ENCODE measurements at regions not wholly inside any gene's neighbourhood (a gene's known extent, or its start where the extent isn't known, plus 50 kb on each side); places are given as distances from the start of the nearest gene placed in this dataset.
"Not testable (repeated sequence)": the region's sequence is repeated elsewhere in the genome, so short reads cannot be mapped to it uniquely, and the experiment has no call there.

DNA sequence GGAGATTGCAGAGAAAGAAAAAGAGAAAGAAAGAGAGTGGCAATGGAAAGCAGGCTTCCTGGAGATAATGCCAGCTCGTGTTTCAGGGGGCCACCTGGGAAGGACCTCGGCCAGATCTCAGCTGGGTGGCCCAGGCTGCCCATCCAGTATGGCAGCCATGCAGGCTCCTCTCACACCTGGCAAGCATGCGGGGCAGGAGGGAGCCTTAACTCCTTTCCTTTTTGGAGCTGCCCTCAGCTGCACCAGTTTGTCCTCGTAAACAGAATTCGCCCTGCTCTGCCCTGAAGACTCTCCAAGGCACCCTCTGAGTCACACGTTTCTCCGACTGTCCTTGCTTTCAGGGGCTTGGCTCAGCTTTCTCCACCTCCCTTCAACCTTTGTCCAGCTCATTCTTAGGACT, 59.5 kb upstream of the IGFBP5 start:
- DNase-seq (ENCODE audit: low read depth in 1 of 2, low spot score in 1 of 2): no peak
- Histone ChIP-seq H3K27ac (replicated peaks) (no peak overlapping the region), H3K4me3 (replicated peaks; ENCODE audit: insufficient read depth, low read length) (no peak overlapping the region), H3K27me3 (ENCODE audit: insufficient read depth, poor library complexity, severe bottlenecking) (no peaks in the 10 kb centered on the region)
- TF ChIP-seq GABPA (IDR thresholded peaks at IDR 0.05; ENCODE audit: low read depth): no peak
- TF ChIP-seq, protein P1, sequence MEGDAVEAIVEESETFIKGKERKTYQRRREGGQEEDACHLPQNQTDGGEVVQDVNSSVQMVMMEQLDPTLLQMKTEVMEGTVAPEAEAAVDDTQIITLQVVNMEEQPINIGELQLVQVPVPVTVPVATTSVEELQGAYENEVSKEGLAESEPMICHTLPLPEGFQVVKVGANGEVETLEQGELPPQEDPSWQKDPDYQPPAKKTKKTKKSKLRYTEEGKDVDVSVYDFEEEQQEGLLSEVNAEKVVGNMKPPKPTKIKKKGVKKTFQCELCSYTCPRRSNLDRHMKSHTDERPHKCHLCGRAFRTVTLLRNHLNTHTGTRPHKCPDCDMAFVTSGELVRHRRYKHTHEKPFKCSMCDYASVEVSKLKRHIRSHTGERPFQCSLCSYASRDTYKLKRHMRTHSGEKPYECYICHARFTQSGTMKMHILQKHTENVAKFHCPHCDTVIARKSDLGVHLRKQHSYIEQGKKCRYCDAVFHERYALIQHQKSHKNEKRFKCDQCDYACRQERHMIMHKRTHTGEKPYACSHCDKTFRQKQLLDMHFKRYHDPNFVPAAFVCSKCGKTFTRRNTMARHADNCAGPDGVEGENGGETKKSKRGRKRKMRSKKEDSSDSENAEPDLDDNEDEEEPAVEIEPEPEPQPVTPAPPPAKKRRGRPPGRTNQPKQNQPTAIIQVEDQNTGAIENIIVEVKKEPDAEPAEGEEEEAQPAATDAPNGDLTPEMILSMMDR (IDR thresholded peaks at IDR 0.05; ENCODE audit: insufficient read depth, low read length): no peak
- no peak for TF ChIP-seq SPI1 (IDR thresholded peaks at IDR 0.05; ENCODE audit: borderline replicate concordance, low read depth)
- TF ChIP-seq POLR2AphosphoS5 (IDR thresholded peaks at IDR 0.05; ENCODE audit: low read depth): no peak
- TF ChIP-seq, protein P2, sequence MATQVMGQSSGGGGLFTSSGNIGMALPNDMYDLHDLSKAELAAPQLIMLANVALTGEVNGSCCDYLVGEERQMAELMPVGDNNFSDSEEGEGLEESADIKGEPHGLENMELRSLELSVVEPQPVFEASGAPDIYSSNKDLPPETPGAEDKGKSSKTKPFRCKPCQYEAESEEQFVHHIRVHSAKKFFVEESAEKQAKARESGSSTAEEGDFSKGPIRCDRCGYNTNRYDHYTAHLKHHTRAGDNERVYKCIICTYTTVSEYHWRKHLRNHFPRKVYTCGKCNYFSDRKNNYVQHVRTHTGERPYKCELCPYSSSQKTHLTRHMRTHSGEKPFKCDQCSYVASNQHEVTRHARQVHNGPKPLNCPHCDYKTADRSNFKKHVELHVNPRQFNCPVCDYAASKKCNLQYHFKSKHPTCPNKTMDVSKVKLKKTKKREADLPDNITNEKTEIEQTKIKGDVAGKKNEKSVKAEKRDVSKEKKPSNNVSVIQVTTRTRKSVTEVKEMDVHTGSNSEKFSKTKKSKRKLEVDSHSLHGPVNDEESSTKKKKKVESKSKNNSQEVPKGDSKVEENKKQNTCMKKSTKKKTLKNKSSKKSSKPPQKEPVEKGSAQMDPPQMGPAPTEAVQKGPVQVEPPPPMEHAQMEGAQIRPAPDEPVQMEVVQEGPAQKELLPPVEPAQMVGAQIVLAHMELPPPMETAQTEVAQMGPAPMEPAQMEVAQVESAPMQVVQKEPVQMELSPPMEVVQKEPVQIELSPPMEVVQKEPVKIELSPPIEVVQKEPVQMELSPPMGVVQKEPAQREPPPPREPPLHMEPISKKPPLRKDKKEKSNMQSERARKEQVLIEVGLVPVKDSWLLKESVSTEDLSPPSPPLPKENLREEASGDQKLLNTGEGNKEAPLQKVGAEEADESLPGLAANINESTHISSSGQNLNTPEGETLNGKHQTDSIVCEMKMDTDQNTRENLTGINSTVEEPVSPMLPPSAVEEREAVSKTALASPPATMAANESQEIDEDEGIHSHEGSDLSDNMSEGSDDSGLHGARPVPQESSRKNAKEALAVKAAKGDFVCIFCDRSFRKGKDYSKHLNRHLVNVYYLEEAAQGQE (IDR thresholded peaks at IDR 0.05; ENCODE audit: insufficient replicate concordance, low read depth): no peak

DNA sequence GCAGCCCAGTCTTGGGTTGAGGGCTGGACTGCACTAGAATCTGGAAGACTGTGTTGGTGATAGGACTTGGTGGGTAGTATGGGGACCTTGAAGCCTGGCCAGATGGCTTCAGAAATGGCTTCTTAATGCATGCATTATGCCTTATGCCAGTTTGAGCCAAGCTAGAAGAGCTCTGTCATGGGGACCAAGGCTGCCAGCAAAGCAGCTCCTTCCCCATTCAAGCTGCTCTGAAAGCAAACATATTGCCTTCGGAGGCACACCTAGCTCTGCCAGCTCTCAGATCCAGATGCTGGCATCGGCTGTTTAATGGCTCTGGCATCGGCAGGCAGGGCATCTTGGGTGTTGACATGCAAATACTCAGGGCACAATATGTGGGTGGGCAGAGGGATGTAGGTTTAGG, 59.0 kb upstream of the IGFBP5 start:
- TF ChIP-seq, protein P2 (IDR thresholded peaks at IDR 0.05; ENCODE audit: insufficient replicate concordance, low read depth): no peak
- TF ChIP-seq POLR2AphosphoS5 (IDR thresholded peaks at IDR 0.05; ENCODE audit: low read depth) (no peak), SPI1 (IDR thresholded peaks at IDR 0.05; ENCODE audit: borderline replicate concordance, low read depth) (no peak), GABPA (IDR thresholded peaks at IDR 0.05; ENCODE audit: low read depth) (no peak)
- TF ChIP-seq, protein P1 (IDR thresholded peaks at IDR 0.05; ENCODE audit: insufficient read depth, low read length): no peak
- Histone ChIP-seq H3K27me3 (ENCODE audit: insufficient read depth, poor library complexity, severe bottlenecking) (no peaks in the 10 kb centered on the region), H3K4me3 (replicated peaks; ENCODE audit: insufficient read depth, low read length) (no peak overlapping the region), H3K27ac (replicated peaks) (no peak overlapping the region)
- no peak for DNase-seq (ENCODE audit: low read depth in 1 of 2, low spot score in 1 of 2)

DNA sequence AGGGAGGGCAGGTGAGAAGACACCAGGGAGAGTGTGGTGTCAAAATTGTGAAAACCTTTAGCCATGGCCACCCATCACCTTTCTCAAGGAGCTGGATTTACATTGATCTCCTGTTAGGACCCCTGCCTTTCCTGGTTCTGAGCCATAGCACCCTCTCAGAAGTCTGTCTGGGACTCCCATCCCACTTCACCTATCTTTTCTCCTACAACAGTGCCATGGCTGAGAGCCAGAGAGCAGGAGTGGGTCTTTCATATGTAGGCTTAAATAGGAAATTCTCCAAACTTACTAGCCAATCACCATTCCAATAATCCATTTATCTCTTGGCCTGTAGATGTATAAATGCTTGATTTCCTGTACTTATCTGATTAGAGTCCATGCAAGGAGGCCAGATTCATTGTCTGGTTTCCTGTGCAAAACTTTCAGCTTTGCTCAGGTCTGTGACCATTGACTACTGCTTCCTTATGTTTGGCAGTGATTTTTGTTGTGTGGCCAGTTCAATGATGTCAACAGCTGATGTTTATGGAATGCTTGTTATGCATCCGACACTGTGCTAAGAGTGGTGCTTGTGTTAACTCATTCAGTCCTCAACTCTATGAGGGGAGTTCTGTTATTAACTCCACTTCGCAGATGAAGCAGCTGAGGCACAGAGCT, 57.6 kb upstream of the IGFBP5 start:
- Histone ChIP-seq H3K4me3 (replicated peaks; ENCODE audit: insufficient read depth, low read length) (no peak overlapping the region), H3K27ac (replicated peaks) (no peak overlapping the region), H3K27me3 (ENCODE audit: insufficient read depth, poor library complexity, severe bottlenecking) (no peaks in the 10 kb centered on the region)
- TF ChIP-seq POLR2AphosphoS5 (IDR thresholded peaks at IDR 0.05; ENCODE audit: low read depth): no peak
- DNase-seq (ENCODE audit: low read depth in 1 of 2, low spot score in 1 of 2): no peak

DNA sequence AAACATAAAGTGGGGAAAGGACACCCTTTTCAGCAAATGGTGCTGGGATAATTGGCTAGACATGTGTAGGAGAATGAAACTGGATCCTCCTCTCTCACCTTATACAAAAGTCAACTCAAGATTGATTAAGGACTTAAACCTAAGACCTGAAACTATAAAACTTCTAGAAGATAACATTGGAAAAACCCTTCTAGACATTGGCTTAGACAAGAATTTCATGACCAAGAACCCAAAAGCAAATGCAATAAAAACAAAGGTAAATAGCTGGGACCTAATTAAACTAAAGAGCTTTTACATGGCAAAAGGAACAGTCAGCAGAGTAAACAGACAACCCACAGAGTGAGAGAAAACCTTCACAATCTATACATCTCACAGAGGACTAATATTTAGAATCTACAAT, 55.4 kb upstream of the IGFBP5 start:
- H3K27ac ChIP-seq (replicated peaks); H3K27me3 ChIP-seq (ENCODE audit: insufficient read depth, poor library complexity, severe bottlenecking); H3K4me3 ChIP-seq (replicated peaks; ENCODE audit: insufficient read depth, low read length); DNase-seq (ENCODE audit: low read depth in 1 of 2, low spot score in 1 of 2): not testable (repeated sequence)

DNA sequence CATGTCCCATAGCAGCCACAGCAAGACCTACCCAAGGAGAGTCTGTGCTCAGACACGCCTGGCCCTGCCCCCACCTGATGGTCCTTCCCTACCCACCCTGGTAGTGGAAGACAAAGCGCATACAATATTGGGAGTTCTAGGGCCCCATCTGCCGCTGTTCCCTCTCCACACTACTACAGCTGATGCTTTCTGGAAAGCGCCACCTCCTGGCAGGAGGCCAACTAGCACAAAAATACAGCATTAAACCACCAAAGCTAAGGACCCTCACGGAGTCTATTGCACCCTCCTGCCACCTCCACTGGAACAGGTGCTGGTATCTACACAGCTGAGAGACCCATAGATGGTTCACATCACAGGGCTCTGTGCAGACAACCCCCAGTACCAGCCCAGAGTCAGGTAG, 50.9 kb upstream of the IGFBP5 start:
- H3K27ac ChIP-seq (replicated peaks); H3K4me3 ChIP-seq (replicated peaks; ENCODE audit: insufficient read depth, low read length); H3K27me3 ChIP-seq (ENCODE audit: insufficient read depth, poor library complexity, severe bottlenecking); DNase-seq (ENCODE audit: low read depth in 1 of 2, low spot score in 1 of 2): not testable (repeated sequence)

All from HL-60 (cell line).